Inflammatory macrophage treated with lipopolysaccharide for 4 hours (primary cell): ENCODE measurements at regions not wholly inside any gene's neighbourhood (a gene's known extent, or its start where the extent isn't known, plus 50 kb on each side); places are given as distances from the start of the nearest gene placed in this dataset.

Source experiments
- DNase-seq: peaks from one replicate; pipeline ENCODE4 v3.0.0-alpha.2; 2020

- DNase-seq, result no peak
These were observed 327.8 kb downstream of the PDGFC start for GRCh38 chr4:156643826-156644225.

GRCh38 chr4:156642161-156642560, 329.4 kb downstream of the PDGFC start:
- DNase-seq, result no peak

- no peak for DNase-seq
These were observed 332.5 kb downstream of the PDGFC start for GRCh38 chr4:156638925-156639605.

- no peak for DNase-seq
These were observed 333.3 kb downstream of the PDGFC start for GRCh38 chr4:156638334-156638733.

GRCh38 chr4:156636381-156636780, 335.2 kb downstream of the PDGFC start:
- DNase-seq, result no peak

- no peak for DNase-seq
These were observed 336.5 kb downstream of the PDGFC start for GRCh38 chr4:156635051-156635450.

GRCh38 chr4:156634612-156635011, 337.0 kb downstream of the PDGFC start:
- DNase-seq, result no peak

- DNase-seq, result no peak
These were observed 337.8 kb downstream of the PDGFC start for GRCh38 chr4:156633847-156634246.

GRCh38 chr4:156628858-156629257, 342.7 kb downstream of the PDGFC start:
- DNase-seq, result no peak

GRCh38 chr4:156623376-156623775, 348.2 kb downstream of the PDGFC start:
- DNase-seq, result no peak

- no peak for DNase-seq
These were observed 350.8 kb downstream of the PDGFC start for GRCh38 chr4:156620786-156621185.

- no peak for DNase-seq
These were observed 352.3 kb downstream of the PDGFC start for GRCh38 chr4:156619154-156619934.

- DNase-seq, result no peak
These were observed 356.5 kb downstream of the PDGFC start for GRCh38 chr4:156615066-156615531.

GRCh38 chr4:156614536-156614935, 357.1 kb downstream of the PDGFC start:
- DNase-seq, result no peak

GRCh38 chr4:156609421-156609820, 362.2 kb downstream of the PDGFC start:
- peak; percentile 50 for DNase-seq

- DNase-seq, result no peak
These were observed 362.9 kb downstream of the PDGFC start for GRCh38 chr4:156608651-156609050.

- no peak for DNase-seq
These were observed 364.1 kb downstream of the PDGFC start for GRCh38 chr4:156607478-156607857.

GRCh38 chr4:156606554-156607477, 364.8 kb downstream of the PDGFC start:
- no peak for DNase-seq

- no peak for DNase-seq
These were observed 373.4 kb downstream of the PDGFC start for GRCh38 chr4:156598138-156598681.

- peak; percentile 29 for DNase-seq
These were observed 374.8 kb downstream of the PDGFC start for GRCh38 chr4:156596706-156597329.

GRCh38 chr4:156596026-156596425, 375.6 kb downstream of the PDGFC start:
- DNase-seq, result no peak

- DNase-seq, result peak; percentile 4
These were observed 376.6 kb downstream of the PDGFC start for GRCh38 chr4:156595041-156595440.
